ENCODE measurements at regions not wholly inside any gene's neighbourhood (a gene's known extent, or its start where the extent isn't known, plus 50 kb on each side); places are given as distances from the start of the nearest gene placed in this dataset.

- TF ChIP-seq CUX1 (IDR thresholded peaks at IDR 0.05; ENCODE audit: insufficient replicate concordance, low read depth, low read length), result no peak
- no peak for TF ChIP-seq NFXL1 (IDR thresholded peaks at IDR 0.05; ENCODE audit: borderline replicate concordance)
These were observed 620.7 kb upstream of the ALCAM start for GRCh38 chr3:104746056-104746455.
